HG03378 (cell line): ENCODE measurements at regions not wholly inside any gene's neighbourhood (a gene's known extent, or its start where the extent isn't known, plus 50 kb on each side); places are given as distances from the start of the nearest gene placed in this dataset.

Experiments
- ATAC-seq: cut with Tn5 transposase; IDR thresholded peaks from one replicate; pipeline ENCODE4 v1.9.1; 2021; ENCODE audit warnings: mild to moderate bottlenecking, moderate library complexity; ENCODE audit not compliant: unreplicated experiment

DNA sequence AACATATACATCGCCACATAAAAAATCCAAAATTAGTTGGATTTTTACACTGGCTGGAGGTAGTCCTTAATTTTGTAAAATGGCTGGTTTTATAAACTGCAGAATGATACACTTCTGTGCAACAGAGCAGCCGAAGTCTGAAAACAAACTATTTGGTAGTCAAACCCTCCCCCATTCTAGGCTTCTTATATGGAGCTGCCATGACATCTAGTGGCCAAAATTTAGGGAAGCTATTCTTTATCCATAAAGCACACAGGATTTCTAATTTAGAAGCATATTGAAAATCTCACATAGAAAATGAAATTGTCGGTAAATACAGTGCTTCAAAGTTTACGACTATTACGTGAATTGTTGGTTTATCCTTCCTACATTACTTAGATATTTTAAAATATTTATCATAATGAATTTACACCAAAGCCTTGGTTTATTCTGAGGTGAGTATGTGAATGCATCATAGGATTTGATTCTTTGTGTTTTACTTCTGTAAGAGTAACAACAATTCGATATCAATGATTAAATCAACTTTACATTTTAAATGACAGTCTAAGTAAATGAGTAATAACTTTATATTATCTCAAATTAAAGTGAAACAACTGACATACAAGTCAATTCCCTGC, 113.4 kb upstream of the FAM241A start:
- ATAC-seq, result peak; percentile 81

DNA sequence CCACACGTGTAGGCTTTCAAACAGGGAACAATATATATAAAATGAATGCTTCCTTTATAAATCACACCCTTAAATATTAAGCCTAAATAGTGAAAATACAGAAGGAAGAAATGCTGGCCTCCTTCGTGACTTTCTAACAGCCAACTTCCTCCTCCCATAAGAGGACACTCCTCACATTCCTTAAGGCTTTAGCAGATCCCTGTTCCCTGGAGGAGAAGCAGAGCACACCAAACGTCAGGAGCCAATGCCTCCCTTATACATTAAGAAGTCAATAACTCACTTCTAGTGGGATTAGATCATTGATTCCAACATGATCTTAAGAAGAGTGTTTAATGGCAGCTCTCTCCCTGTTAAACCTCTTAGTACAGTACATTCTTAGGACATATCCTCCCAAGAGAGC, 108.4 kb upstream of the FAM241A start:
- no peak for ATAC-seq

DNA sequence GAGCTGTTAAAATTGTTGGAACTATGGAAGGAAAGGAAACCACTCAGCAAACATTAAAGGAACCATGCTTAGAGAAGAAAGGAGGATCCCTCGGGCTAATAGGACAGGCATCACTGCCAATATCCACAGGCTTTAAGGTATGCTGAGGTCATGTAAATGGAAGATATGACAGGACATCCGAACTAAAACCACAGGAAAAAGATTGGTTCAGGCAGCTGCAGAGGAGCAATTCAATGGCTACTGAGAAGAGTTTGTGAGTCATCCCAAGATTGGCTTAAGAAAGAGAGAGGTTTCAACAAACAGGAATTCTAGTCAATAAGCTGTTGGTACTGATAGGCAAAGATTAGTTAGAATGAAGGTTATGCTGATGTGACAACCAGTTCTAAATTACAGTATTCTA, 106.4 kb upstream of the FAM241A start:
- ATAC-seq, result no peak

DNA sequence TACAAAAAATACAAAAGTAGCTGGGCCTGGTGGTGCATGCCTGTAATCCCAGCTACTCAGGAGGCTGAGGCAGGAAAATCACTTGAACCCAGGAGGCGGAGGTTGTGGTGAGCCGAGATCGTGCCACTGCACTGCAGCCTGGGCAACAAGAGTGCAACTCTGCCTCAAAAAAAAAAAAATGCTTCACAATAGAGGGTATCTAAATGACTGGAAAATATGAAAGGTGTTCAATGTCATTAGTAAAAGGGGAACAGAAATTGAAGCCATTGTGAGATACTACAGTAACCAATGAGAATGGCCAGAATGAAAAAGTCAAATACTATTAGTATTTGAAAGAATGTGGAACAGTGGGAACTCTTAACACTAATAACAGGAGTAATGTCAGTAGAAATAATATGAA, 96.1 kb upstream of the FAM241A start:
- ATAC-seq, result peak; percentile 93

DNA sequence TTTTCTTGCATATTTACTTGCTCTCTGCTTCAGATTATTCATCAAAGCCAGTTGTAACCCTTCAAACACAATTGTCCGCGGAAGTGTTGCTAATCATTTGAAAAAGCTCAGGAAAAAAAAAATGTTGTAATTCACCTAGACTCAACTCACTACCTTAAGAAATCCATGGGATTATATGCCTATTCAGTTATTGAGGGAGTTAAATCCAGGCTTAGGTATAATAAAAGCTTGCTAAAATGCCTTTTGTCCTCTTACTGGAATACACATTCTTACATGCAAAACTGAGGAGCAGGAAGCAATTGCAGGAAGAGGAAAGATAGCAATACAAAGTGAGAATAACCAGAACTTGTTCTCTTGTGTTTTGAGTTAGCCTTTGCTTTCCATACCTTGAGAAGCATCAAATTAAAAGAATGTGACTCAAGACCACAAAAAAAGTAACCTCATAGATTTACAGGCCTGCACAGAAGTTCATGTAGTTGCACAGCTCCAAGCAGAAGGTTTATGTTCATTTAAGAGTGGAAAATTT, 91.4 kb upstream of the FAM241A start:
- no peak for ATAC-seq

DNA sequence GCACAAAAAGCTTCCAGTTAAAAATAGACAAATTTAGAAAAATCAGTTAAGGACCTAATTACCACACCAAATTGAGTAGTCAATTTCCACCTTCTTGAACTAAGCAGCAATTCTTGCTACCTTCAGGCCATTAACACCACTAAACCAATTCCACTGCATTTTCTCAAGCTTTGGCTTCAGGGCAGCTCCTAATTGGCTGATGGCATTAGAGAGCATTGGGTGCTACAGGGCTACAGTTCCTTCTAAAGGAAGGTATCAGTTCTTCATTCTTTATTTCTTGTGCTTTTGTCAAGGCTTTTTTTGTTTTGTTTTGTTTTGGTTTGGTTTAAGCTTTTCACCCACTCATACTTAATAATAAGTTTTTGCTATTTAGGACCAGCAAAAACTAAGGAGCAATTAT, 90.2 kb upstream of the FAM241A start:
- no peak for ATAC-seq

DNA sequence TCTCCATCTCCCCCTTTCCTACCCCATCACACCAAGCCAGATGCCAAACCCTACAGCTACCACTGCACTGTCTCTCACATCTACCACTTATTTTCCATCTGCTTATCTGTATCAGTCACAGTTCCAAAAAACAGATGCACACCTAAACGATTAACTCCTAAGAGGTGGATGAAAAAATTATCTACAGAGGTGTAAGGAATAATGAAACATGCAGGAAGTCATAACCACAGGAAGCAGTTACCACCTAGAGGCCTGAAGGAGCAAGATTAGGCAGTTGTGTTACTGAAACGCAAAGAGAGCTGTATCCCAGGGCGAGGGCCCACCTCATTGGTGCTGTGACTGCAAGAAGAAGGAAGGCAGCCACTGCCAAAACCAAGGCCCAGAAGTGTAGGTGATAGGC, 87.8 kb upstream of the FAM241A start:
- ATAC-seq, result no peak

DNA sequence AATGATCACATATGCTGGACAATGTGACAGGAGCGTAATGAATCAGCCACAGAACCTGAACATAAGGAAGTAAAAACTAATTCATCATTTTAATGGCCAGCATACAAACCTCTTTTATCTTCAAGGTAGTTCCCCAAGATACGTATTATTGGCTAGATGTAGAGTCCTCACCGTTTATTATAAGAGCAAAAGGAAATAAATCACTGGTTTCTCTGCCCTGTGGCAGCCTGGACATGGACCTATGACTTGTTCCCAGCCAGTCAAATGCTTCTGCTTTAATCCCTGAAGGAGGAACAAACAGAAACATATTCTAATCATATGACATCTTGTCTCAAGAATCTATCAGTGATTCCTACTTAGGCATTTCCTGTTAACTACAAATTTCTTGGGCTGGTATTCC, 86.8 kb upstream of the FAM241A start:
- no peak for ATAC-seq

DNA sequence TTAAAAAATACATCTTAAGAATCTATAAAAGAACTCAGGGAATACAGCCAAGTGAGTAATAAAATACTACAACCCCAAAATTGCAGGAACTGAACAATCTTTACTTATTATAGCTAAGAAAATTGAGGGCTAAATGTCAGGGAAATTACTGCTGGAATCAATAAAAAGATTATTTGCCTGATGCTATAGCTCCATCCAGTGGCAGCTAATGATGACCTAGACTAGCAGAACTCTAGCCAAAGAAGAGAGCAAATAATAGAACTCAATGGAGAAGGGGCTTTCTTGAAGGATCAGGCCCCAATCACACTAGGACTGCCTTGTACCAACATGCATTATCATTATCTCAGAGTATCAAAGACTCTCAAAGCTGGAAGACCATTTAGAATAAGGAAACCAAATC, 85.0 kb upstream of the FAM241A start:
- no peak for ATAC-seq

DNA sequence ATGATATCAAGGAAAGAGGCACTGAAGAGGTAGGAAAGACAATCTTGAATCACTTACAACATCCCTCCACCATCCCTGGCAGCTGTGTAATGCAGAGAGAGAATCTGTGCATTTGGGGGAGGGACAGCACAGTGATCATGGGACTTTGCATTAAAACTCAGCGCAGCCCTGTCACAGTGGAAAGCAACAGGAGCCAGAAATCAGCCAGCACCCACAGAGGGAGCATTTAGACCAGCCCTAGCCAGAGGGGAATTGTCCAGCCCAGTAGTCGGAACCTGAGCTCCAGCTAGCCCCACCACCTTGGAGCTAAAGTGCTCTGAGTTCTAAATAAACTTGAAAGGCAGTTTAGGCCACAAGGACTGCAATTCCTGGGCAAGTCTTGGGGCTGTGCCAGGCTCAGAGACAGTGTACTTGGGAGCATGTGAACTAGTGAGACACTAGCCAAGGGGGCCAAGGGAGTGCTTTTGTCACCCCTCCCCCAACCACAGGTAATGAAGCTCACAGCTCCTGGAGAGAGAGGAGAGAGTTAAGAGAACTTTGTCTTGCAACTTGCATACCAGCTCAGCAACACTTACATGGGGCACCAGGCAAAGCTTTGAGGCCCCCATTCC, 83.9 kb upstream of the FAM241A start:
- no peak for ATAC-seq

DNA sequence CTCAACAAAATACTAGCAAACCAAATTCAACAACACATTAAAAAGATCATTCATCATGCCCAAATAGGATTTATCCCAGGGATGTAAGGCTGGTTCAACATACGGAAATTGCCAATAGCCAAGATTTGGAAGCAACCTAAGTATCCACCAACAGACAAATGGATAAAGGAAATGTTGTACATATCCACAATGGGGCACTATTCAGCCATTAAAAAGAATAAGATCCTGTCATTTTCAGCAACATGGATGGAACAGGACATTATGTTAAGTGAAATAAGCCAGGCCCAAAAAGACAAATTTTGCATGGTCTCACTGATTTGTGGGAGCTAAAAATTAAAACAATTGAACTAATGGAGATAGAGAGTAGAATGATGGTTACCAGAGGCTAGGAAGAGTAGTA, 82.0 kb upstream of the FAM241A start:
- ATAC-seq, result no peak

DNA sequence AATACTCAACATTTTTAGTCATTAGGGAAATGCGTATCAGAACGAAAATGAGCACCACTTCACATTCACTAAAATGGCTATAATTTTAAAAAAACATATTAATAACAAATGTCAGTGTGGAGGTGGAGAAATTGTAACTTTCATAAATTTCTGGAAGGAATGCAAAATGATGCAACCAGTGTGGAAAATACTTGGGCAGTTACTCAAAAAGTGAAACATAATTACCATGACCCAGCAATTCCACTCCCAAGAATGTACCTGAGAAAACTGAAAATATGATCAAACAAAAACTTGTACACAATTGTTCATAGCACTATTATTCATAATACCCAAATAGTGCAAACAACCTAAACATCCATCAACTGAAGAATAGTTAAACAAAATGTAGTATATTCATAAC, 76.1 kb upstream of the FAM241A start:
- ATAC-seq, result no peak

DNA sequence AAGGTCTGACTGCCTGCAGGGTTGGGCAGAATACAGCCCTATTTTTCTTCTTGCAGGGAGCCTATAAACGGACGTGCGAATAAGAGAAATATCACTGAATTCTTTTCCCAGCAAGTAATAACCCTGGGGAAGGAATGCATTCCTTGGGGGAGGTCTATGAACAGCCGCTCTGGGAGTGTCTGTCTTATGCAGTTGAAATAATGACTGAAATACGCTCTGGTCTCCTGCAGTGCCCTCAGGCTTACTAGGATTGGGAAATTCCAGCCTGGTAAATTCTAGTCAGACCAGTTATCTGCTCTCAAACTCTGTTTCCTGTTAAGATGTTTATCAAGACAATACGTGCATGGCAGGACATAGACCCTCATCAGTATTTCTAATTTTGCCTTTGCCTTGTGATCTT, 72.1 kb upstream of the FAM241A start:
- ATAC-seq, result no peak

DNA sequence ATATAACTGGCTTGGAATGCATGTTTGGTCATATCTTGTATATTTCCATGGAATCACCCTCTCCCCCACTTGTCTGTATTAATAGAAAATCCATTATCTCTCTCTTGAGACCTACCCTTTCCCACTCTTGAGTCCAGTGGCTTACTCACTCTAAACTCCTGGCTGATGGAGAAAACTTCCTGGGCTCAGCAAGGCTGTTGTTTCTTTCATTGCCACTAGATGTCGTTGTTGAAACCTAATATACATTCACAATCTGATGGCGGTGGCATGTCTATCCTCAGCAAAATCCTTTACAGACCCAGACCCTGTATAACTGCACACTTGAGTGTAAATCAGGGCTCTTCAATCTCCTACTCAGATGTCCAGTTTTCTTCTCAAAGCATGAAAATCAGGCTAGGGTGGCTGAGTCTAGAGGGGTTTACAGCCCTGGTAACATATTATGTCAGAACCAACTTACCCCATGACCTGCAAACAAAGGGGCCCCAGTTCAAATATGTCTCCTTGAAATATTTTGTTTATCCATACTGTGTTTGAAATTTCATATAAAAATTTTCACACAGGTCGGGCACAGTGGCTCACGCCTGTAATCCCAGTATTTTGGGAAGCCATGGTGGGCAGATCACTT, 70.0 kb upstream of the FAM241A start:
- peak; percentile 95 for ATAC-seq

DNA sequence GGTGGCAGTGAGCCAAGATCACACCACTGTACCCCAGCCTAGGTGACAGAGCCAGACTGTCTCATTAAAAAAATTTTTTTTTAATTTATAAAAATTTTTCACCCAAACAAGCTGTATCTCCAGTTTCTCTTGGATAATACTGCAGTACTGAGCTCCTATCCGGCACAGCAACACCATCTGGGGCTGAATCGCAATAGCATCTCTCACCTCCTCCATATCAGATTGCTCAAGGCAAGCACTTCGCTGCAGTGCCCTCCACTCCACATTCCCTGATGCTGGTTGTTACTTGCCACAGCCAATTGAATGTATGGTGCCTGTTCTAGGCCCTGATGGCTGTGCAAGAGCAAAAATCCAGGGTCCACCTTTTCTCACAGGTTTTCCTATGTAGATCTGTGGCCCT, 69.3 kb upstream of the FAM241A start:
- ATAC-seq, result no peak

DNA sequence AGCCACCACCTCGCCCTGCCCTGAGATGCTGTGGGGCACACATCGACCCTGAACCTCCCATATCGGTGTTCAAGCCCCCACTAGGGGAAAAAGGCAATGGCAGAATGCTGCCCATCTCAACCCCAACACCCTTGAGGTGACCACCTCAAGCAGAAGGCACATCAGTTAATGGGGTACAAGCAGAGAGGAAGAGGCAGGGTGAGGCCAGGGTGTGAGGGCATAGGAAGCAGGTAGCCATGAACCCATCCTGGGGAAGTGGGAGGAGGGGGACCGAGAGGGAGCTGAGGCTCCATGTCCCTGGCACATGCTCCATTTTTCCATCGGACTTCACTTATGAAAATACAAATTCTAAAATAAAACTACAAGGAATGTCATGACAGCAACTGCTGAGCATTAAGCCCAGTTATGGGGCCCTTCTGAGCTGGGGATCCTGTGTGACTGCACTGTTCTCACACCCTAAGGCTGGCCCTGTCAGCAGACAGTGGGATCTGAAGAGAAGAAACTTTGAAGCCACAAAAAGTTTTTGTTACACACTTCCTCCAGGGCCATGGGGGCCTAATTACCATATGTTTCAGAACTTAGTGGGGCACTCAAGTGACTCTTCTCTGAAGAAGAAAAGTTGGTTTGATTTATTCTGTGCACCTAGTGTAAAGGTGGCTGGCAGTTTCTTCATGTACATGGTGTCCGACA, 68.2 kb upstream of the FAM241A start:
- no peak for ATAC-seq

DNA sequence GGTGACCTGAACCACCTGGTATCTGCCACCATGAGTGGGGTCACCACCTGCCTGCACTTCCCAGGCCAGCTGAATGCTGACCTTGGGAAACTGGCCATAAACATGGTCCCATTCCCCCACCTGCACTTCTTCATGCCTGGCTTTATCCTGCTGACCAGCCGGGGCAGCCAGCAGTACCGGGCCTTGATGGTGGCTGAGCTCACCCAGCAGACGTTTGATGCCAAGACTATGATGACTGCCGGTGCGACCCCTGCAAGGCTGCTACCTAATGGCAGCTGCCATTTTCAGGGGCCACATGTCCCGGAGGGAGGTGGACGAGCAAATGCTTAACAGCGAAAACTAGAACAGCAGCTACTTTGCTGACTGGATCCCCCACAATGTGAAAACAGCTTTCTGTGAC, 67.5 kb upstream of the FAM241A start:
- ATAC-seq, result no peak

DNA sequence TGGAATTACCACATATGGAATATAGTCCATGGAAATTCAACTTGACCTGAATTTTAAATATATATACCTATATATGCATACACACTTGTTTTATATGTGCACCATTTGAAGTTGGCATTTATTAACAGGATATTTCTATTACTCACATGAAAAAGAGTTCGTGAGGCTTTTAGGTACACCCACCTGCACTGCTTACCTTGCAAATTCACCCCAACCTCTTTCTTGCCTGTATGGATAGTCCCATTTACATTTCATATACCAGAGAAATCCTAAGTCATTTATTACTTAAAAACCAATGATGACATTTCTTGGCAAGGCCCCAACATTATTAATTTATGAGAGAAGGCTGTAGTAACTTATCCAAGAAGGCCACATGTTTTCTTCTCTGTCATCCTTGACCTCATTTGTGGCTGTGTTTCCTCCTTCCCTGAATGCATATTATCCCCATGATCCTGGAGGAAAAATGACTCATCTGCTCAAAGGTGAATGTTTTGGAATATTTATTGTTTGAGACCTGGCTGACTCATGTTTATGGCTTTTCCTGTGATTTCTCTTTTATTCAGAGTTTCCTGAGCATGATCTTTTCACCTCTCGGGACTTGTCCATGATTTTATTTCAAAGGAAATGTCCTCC, 62.2 kb upstream of the FAM241A start:
- ATAC-seq, result no peak

DNA sequence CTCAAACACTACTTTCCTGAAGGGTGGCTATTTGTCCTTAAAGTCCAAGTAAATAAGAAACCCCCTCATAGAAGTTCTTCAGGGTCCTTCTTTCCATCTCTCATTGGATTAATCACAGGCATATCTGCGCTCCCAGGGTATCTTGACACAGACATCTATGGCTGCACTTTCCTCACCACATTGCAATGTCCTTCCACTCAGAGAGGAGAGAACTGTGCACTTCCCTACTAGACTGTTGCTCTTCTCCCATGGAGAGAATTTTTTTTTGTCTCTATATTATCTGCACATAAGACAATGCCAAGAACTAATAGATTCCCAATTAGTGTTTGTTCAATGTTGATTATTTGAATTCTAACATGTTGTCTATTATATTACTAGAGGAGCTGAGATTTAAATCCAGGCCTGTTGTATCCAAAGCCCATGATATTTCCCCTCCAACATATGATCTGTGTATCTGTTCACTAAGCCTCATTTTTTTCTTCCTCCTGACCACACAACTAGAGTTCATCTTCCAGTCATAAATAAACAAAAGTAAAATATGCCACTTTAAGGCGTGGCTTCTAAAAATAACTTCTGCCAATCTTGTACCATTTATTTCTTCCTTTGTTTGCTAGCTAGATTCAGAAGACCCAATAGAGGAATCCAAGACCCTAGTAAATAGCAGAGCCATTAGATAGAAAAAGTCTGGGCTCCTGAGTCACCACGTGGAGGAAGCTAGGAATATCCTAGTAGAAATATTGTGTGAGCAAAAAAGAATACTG, 61.5 kb upstream of the FAM241A start:
- ATAC-seq, result no peak

DNA sequence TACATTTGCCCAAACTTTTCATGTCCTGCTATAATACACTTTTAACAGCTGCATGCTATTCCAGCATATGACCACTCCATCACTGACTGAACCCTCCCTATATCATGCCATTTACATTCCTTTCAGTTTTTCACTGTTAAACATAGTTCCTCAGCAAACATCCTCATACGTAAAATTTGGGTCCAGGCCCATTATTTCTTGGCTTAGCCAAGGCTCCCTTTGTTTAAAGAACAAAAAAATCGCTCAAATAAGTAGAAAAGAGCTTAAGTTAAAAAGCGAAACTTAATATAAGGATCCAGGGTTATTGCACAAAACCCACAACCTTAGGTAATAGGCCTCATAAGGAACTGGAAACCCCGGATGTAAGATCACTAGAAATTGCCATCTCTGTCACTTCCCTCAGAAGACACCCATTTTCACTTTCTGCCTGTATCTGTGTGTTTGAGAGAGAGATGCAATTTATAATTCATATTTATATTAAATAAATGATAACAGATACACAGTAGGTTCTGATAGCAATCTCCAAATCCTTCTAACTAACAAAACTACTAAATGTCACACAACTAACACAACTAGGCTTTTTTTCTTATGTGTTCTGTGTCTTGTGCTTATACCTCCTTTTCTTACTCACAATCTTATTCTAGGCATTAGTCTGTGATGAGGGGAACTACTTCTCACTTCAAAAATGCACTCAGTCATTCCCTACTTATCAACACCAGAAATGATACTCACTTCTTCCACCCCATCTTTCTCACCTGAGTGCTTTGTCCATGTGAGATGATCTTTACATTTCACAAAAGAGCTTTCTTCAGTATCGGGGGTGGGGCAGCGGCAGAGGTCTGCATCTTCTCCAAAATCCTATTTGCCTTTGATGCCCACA, 59.9 kb upstream of the FAM241A start:
- ATAC-seq, result peak; percentile 74
